ENCODE measurements at regions not wholly inside any gene's neighbourhood (a gene's known extent, or its start where the extent isn't known, plus 50 kb on each side); places are given as distances from the start of the nearest gene placed in this dataset.

GRCh38 chr4:107541511-107541910 lies 178.5 kb downstream of the PAPSS1 start:
- TF ChIP-seq CTCF (conservative IDR thresholded peaks at IDR 0.05; ENCODE audit: low read length) (no peak), EZH2phosphoT487 (IDR thresholded peaks at IDR 0.05; ENCODE audit: borderline replicate concordance) (no peak)

Data from Loucy (cell line).